Breast epithelium (tissue), 3 donors: ENCODE measurements at regions not wholly inside any gene's neighbourhood (a gene's known extent, or its start where the extent isn't known, plus 50 kb on each side); places are given as distances from the start of the nearest gene placed in this dataset.

Experiments used
- POLR2A ChIP-seq: fragments of 450-650 bp; IDR thresholded peaks from one replicate; pipeline ENCODE4 v1.6.1; 2016; ENCODE audit warnings: antibody characterized with exemption, mild to moderate bottlenecking, moderate library complexity
- POLR2AphosphoS5 ChIP-seq, 3 donors: sonication (generic); formaldehyde crosslinking; IDR thresholded peaks; one replicate each; pipeline ENCODE4 v1.6.1; 2017; ENCODE audit warnings: antibody characterized with exemption in 3 of 3
- TF ChIP-seq, protein P1 (sequence below), 3 donors: fragments of 450-650 bp; IDR thresholded peaks; one replicate each; pipeline ENCODE4 v1.5.1; 2016 to 2017; ENCODE audit warnings: antibody characterized with exemption in 3 of 3, mild to moderate bottlenecking in 3 of 3, moderate library complexity in 3 of 3

DNA sequence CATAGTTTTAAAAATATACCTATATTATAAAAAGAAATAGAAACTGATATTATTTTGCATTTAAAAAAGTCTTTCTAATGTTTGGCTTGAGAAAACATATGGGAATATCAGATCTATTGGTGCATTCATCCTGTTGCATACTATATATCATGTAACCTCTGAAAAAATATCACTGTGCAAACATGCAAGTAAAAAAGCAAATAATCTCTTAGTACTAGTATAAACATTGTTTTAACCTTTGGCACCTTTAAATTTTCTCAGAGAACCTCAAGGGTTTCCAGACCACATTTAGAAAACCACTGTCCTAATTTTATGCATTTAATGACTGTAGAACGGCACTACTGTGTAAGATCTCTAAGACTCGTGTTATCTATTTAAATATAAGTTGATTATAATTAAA, 416.8 kb downstream of the LRFN5 start:
- TF ChIP-seq, protein P1, sequence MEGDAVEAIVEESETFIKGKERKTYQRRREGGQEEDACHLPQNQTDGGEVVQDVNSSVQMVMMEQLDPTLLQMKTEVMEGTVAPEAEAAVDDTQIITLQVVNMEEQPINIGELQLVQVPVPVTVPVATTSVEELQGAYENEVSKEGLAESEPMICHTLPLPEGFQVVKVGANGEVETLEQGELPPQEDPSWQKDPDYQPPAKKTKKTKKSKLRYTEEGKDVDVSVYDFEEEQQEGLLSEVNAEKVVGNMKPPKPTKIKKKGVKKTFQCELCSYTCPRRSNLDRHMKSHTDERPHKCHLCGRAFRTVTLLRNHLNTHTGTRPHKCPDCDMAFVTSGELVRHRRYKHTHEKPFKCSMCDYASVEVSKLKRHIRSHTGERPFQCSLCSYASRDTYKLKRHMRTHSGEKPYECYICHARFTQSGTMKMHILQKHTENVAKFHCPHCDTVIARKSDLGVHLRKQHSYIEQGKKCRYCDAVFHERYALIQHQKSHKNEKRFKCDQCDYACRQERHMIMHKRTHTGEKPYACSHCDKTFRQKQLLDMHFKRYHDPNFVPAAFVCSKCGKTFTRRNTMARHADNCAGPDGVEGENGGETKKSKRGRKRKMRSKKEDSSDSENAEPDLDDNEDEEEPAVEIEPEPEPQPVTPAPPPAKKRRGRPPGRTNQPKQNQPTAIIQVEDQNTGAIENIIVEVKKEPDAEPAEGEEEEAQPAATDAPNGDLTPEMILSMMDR (IDR thresholded peaks at IDR 0.05) = no peak
- TF ChIP-seq POLR2A = no peak
- no peak for TF ChIP-seq POLR2AphosphoS5 (IDR thresholded peaks at IDR 0.05)
